Mammary epithelial cell (primary cell): ENCODE measurements at regions not wholly inside any gene's neighbourhood (a gene's known extent, or its start where the extent isn't known, plus 50 kb on each side); places are given as distances from the start of the nearest gene placed in this dataset.

Experiments
- EZH2 ChIP-seq: IDR thresholded peaks from 2 replicates; pipeline ENCODE4 v1.6.1; 2012; ENCODE audit warnings: low read length, inconsistent platforms, borderline replicate concordance
- TF ChIP-seq, protein P1 (sequence below), 2 donors: IDR thresholded peaks in 1 of 2; conservative IDR thresholded peaks in 1 of 2; 2 replicates each; pipeline ENCODE4 v1.5.1; 2011 to 2012; ENCODE audit warnings: inconsistent platforms in 2 of 2, low read length in 2 of 2, mild to moderate bottlenecking in 2 of 2, control low read depth in 1 of 2, low read depth in 1 of 2; ENCODE audit not compliant: insufficient read depth in 1 of 2; ENCODE audit errors: extremely low read depth in 1 of 2

DNA sequence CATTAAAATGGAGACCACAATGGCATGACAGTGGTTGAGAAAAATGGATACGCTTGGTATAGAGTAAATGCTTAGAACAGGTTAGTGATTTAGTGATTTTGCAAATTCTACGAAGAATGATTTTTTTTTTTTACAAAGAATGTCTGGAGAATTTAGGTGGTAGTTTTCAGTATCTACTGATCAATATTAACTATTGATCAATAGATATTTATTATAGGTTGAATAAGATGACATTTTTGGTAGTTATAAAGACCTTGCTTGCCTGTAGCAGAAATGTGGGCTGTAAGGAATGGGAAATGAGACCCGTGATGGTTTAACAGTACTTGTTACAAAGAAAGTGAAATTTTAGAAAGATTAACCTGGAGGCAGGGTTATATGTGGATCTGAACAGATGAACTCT is 137.5 kb downstream of the NR2F2 start:
- TF ChIP-seq EZH2: no peak
- TF ChIP-seq, protein P1, sequence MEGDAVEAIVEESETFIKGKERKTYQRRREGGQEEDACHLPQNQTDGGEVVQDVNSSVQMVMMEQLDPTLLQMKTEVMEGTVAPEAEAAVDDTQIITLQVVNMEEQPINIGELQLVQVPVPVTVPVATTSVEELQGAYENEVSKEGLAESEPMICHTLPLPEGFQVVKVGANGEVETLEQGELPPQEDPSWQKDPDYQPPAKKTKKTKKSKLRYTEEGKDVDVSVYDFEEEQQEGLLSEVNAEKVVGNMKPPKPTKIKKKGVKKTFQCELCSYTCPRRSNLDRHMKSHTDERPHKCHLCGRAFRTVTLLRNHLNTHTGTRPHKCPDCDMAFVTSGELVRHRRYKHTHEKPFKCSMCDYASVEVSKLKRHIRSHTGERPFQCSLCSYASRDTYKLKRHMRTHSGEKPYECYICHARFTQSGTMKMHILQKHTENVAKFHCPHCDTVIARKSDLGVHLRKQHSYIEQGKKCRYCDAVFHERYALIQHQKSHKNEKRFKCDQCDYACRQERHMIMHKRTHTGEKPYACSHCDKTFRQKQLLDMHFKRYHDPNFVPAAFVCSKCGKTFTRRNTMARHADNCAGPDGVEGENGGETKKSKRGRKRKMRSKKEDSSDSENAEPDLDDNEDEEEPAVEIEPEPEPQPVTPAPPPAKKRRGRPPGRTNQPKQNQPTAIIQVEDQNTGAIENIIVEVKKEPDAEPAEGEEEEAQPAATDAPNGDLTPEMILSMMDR (conservative IDR thresholded peaks at IDR 0.05 in 1 of 2, IDR thresholded peaks at IDR 0.05 in 1 of 2; ENCODE audit: extremely low read depth in 1 of 2, insufficient read depth in 1 of 2, low read depth in 1 of 2, low read length in 2 of 2): no peak
